ENCODE measurements at regions not wholly inside any gene's neighbourhood (a gene's known extent, or its start where the extent isn't known, plus 50 kb on each side); places are given as distances from the start of the nearest gene placed in this dataset.

GRCh38 chr9:104980039-104980654 lies 52.2 kb upstream of the ABCA1 start:
- H3K9me2 ChIP-seq (replicated peaks; ENCODE audit: insufficient read depth) = no peaks in the 10 kb centered on the region
- H4K20me1 ChIP-seq (ENCODE audit: insufficient read depth, poor library complexity, severe bottlenecking) = no peaks in the 10 kb centered on the region
- no peak overlapping the region for H3K27ac ChIP-seq
- H3K27me3 ChIP-seq = no peaks in the 10 kb centered on the region
- WGBS (ENCODE audit: low lambda C conversion rate, missing lambda C conversion rate) = 92% methylated on average over 5 of the region's 5 CpGs
- H2AFZ ChIP-seq = no peak overlapping the region
- no peaks in the 10 kb centered on the region for H3K9me3 ChIP-seq (ENCODE audit: low read depth)
- no peaks in the 10 kb centered on the region for H3K4me1 ChIP-seq (ENCODE audit: insufficient read depth)
- no peak for DNase-seq (ENCODE audit: low spot score)
- no peaks in the 10 kb centered on the region for H3K36me3 ChIP-seq (replicated peaks; ENCODE audit: insufficient read depth, low read depth)
- H3K4me2 ChIP-seq = no peak overlapping the region
- H3K4me3 ChIP-seq = no peak overlapping the region
- TF ChIP-seq EZH2 (IDR thresholded peaks at IDR 0.05; ENCODE audit: borderline replicate concordance) (no peak), CTCF (IDR thresholded peaks at IDR 0.05; ENCODE audit: poor library complexity) (no peak), EZH2phosphoT487 (IDR thresholded peaks at IDR 0.05; ENCODE audit: low read depth, severe bottlenecking, unreplicated experiment) (no peak)
- H3K79me2 ChIP-seq = no peaks in the 10 kb centered on the region

- H3K27ac ChIP-seq = no peak overlapping the region
- no peaks in the 10 kb centered on the region for H3K36me3 ChIP-seq (replicated peaks; ENCODE audit: insufficient read depth, low read depth)
- H3K79me2 ChIP-seq = no peaks in the 10 kb centered on the region
- H3K4me1 ChIP-seq (ENCODE audit: insufficient read depth) = no peaks in the 10 kb centered on the region
- H3K9me2 ChIP-seq (replicated peaks; ENCODE audit: insufficient read depth) = no peaks in the 10 kb centered on the region
- TF ChIP-seq EZH2phosphoT487 (IDR thresholded peaks at IDR 0.05; ENCODE audit: low read depth, severe bottlenecking, unreplicated experiment) (no peak), CTCF (IDR thresholded peaks at IDR 0.05; ENCODE audit: poor library complexity) (no peak)
- 93% methylated on average over 8 of the region's 8 CpGs for WGBS (ENCODE audit: low lambda C conversion rate, missing lambda C conversion rate)
- H2AFZ ChIP-seq = no peak overlapping the region
- H3K9me3 ChIP-seq (ENCODE audit: low read depth) = no peaks in the 10 kb centered on the region
- DNase-seq (ENCODE audit: low spot score) = no peak
- no peaks in the 10 kb centered on the region for H4K20me1 ChIP-seq (ENCODE audit: insufficient read depth, poor library complexity, severe bottlenecking)
- H3K4me3 ChIP-seq = no peak overlapping the region
- no peak overlapping the region for H3K4me2 ChIP-seq
- no peaks in the 10 kb centered on the region for H3K27me3 ChIP-seq
Observed at GRCh38 chr9:104981543-104982129, 53.7 kb upstream of the ABCA1 start.

- Histone ChIP-seq H3K9me3 (ENCODE audit: low read depth) (no peaks in the 10 kb centered on the region), H3K9me2 (replicated peaks; ENCODE audit: insufficient read depth) (no peaks in the 10 kb centered on the region), H3K4me1 (ENCODE audit: insufficient read depth) (no peaks in the 10 kb centered on the region), H3K4me3 (no peak overlapping the region), H3K79me2 (no peaks in the 10 kb centered on the region), H3K27ac (no peak overlapping the region), H4K20me1 (ENCODE audit: insufficient read depth, poor library complexity, severe bottlenecking) (no peaks in the 10 kb centered on the region), H3K4me2 (no peak overlapping the region), H3K36me3 (replicated peaks; ENCODE audit: insufficient read depth, low read depth) (no peaks in the 10 kb centered on the region), H3K27me3 (no peaks in the 10 kb centered on the region), H2AFZ (no peak overlapping the region)
- TF ChIP-seq EZH2 (IDR thresholded peaks at IDR 0.05; ENCODE audit: borderline replicate concordance) = no peak
- no peak for TF ChIP-seq CTCF (IDR thresholded peaks at IDR 0.05; ENCODE audit: poor library complexity)
- no peak for TF ChIP-seq EZH2phosphoT487 (IDR thresholded peaks at IDR 0.05; ENCODE audit: low read depth, severe bottlenecking, unreplicated experiment)
- 90% methylated on average over 3 of the region's 3 CpGs for WGBS (ENCODE audit: low lambda C conversion rate, missing lambda C conversion rate)
- no peak for DNase-seq (ENCODE audit: low spot score)
Observed at GRCh38 chr9:104982543-104982942, 54.6 kb upstream of the ABCA1 start.
